HTR-8/SVneo (cell line): ENCODE measurements at regions not wholly inside any gene's neighbourhood (a gene's known extent, or its start where the extent isn't known, plus 50 kb on each side); places are given as distances from the start of the nearest gene placed in this dataset.

Source experiments
- DNase-seq: peaks from one replicate; pipeline ENCODE4 v3.0.0; 2011; ENCODE audit warnings: low spot score, mixed read lengths; ENCODE audit not compliant: insufficient read length
- FAIRE-seq: peaks from 2 replicates; lab custom pipeline; 2011; peaks lifted over from hg19 to GRCh38; lab: Jason Lieb, UNC

DNA sequence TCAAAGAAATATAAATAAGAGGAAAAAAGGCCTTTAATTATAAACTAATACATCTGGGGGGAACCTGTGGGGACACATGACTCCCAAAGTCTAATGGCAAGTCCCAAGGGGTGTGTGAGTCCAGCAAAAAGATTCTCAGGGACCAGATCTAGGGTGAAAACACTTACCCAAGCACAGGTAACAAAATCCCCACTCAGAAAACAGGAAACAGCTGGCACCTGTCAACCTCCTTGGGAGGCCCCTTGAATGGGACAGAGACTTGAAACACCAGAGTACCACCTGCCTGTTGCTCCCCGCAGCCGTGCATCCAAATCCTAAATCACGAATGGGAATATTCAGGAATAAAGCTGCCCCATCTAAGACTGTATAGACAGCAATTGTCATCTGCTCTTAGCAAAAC, 461.2 kb upstream of the CDH5 start:
- DNase-seq (no peak), FAIRE-seq (no peak)

DNA sequence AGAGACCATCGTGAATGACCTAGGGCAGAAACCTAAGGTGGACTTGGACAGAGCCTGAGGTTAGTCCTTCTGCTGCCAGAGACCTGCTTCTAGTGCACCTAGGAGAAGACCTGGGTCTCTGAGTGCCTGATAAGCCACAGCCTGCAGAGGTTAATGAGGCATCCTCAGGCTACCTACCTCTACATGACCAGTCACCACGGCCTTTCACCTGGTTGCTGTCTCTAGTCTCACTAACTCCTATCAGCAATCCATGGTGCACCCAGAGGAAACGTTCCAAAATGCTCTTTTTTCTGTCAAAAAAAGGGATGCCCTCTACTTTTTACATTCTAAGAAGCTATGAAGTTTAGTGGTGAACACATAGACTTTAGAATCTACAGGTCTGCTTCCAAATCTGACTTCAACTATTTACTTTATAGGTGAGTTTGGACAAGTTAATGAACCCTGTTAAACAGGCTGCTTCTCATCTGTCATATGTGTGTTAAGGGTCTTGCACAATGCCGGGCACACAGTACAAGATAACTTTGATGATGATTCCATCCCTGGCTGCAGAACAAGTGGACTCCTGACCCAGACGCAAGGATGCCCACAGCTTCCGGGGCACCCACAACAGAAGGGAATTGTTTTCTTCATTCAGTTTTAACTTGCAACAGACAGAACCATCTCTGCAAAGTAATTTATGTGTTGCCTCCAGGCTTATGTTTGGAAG, 469.9 kb upstream of the CDH5 start:
- FAIRE-seq (no peak), DNase-seq (no peak)

DNA sequence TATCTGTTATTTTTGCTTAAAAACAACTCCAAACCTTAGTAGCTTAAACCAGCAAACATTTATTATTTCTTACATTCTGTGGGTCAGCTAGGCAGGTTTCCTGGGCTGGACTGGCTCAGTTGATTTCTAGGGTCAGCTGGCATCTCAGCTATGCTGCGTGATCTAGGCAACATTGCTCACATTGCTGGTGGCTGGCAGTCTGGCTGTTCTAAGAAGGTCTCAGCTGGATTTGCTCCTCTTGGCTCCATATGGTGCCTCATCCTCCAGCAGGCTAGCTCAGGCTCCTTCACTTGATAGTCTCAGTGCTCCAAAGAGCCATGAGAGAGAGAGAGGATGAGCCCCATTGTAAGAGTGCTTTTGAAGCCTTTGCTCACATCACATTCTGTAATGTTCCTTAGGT, 470.6 kb upstream of the CDH5 start:
- FAIRE-seq (no peak), DNase-seq (no peak)

DNA sequence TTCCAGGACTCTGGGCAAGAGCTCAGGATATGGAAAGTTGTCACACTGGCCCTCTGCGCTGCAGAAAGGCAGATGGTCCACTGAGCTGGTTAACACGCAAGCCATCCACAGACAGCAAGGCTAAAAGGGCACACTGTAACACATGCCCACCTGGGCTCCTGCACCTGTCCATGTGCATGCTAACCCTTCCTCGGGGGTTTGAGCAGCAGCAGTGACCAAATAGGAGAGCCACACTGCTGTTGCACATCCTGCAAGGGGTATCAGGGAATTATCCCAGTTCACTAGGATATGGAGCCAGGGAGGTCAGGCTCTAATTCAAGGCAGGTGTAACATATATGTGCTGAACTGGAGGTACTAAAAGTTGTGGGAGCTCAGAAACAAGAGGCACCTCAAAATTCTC, 471.0 kb upstream of the CDH5 start:
- FAIRE-seq (no peak), DNase-seq (no peak)

DNA sequence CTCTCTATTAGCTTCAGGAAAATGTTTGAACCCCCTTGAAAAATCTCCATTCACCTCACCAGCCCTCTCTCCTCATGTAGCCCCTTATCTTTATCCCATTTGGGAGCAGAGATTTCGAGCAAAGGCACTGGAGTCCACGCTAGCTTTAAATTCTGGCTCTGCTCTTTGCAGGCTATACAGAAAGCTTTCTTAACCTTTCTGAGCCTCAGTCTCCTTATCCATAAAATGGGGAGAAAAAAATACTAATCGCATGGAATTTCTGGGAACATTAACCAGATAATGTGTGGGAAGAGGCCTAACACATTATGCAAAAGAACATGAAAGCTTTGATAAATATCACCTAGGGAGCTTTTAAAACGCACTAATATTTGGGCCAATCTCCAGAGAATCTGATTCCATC, 476.3 kb upstream of the CDH5 start:
- no peak for DNase-seq
- no peak for FAIRE-seq

DNA sequence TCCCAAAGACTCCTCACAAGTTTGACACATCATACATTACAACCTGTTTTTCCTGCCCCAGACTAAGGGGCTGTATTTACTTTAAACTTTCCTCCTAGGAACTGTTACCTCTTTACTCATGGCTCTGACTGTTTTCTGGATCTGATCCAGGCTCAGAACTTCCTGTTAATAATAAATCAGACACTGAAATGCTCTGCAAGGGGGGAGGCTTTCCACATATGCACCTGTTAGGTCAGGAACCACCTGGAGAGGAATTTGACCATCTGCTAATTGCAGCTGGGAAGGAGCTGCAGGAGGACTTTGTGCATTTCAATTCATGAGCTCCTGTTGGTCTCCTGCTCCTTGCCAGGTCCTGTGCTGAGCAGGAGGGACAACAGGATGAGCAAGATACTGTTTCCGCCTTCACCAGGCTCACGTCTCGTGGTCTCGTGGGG, 476.9 kb upstream of the CDH5 start:
- DNase-seq (no peak), FAIRE-seq (no peak)

DNA sequence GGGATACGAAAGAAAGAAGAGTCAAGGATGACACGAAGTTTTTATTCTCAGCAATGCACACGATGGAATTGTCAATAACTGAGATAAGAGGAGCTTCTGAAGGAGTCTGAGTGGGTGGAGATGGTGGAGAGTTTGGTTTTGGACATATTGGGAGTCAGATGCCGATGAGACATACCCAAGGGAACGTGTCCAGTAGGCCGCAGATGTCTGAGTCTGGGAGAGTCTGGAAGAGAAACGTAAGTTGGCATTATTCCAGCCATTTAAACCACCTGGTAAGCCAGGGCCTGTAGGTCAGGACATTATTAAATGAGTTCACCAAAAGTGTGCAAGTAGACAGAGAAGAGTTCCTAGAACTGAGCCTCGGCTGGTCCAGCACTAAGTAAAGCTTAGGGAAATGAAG, 478.3 kb upstream of the CDH5 start:
- FAIRE-seq (no peak), DNase-seq (no peak)

DNA sequence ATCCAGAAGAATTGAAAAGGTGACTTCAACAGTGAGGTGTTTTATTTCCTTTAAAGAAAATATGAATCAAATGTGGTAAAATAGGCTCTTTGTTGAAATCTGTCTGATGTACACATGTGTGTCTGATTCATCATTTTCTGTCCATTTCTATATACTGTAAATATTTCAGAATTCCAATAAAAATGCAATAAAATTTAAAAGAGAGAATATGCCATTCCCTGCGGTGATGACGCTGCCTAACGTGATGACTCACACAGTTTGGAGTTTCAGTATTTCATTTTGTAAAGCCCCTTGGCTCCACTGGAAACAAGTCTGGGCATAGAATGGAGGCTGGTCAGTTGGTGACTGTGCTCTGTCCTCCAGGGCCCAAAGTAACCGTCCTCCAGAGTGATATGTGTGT, 482.5 kb upstream of the CDH5 start:
- peak; percentile 42 for DNase-seq
- peak; percentile 59 for FAIRE-seq

DNA sequence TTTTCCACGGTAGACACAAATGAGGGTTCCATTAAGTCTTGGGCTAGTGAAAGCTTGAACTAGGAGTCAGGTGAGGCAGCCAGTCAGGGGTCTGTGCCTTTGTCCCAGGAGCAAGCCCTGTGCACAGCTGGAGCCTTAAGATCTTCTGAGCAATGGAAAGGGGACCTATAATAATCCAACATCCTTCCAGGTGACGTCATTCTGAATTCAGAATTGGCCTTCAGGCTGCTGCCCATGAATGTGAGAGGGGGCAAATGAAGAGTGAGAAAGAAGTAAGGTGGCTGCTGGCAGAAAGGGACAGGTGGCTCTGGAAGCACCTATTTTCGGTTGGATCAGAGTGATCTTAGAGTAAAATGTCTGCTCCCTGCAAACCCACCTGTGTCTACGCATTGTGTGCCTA, 488.1 kb upstream of the CDH5 start:
- FAIRE-seq: no peak

DNA sequence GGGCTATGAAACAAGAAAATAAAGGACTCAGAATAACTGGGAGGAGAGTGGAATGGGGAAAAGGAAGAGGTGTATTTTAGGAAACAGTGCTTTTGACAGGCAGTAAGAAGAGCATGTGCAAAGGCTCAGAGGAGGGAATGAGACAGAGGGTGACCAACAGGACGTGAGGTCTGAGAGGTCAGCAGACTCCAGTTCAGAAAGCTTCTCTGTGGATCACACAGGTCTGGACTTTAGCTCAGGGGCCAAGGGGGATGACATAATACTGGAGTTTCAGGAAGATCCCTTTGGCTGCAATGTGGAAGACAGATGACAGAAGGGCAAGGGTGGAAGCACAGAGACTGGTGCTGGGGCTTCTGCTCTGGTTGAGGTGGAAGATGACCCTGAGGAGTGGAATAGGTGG, 489.9 kb upstream of the CDH5 start:
- DNase-seq: no peak
- FAIRE-seq: no peak

More for the DNA sequence above, 488.1 kb upstream of the CDH5 start:
- DNase-seq: no peak

DNA sequence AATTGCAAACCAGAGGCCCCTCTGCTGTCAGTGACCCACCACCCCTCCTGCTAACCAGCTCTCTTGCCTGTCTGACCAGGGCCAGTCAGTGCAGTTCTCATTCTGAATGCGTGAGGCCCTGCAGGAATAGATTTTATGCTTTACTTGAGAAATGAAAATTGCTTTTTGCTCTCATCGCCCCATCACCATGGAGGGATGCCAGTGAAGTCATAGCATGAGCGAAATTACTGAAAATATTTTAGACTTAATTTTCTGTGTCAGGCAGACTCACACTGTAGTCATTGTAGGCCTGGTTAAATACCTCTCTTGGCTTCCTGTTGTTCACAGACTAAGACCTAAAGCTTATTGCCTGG, 490.5 kb upstream of the CDH5 start:
- DNase-seq (no peak), FAIRE-seq (no peak)

DNA sequence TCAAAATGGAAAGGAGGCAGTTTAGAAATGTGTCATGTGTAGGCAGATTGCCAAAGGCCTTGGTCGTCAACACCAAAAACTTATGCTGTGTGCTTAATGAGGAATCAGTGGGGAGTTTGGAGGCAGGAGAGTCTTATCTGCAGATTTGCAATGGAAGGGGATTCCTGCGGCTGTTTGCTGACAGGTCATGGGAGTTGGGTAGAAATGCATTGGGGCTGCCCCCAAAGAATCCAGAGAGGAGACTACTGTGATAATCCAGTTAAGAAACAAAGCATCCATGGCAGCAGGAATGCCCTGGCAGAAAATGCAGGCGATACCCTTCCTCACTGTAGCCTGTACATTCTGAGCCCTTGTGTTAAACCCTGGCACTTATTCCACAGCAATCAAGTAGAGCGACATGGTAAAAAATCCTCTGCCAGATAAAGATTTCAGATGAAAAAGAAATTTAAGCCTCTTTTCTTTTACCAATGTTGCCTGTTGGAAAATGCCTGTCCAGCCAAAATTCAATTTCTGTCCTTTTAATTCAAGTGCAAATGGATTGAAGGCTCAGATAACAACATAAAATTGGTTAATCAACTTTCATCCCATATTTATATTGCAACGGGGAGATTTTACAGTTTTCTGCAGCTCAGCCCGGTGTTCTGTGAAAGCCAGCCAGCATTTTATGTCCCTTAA, 491.0 kb upstream of the CDH5 start:
- no peak for FAIRE-seq
- no peak for DNase-seq

DNA sequence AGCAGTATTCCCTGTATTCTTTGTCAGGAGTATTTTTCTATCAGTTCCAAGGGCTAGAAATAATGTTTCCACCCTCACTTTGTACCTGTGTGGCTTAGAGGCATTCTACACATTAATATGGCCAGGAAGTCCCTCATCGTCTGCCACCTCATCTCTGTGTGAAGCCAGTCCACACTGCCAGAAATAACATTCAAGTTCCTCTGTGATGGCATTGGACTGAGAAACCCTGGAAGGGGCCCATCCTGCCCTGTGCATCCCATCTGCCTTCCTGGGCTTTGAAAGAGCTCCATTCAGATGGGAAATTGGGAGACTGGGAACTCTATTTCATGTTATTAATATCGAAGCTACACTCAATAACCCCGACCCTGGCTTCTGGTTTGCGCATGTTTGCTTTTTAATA, 497.2 kb upstream of the CDH5 start:
- no peak for DNase-seq
- FAIRE-seq: no peak

DNA sequence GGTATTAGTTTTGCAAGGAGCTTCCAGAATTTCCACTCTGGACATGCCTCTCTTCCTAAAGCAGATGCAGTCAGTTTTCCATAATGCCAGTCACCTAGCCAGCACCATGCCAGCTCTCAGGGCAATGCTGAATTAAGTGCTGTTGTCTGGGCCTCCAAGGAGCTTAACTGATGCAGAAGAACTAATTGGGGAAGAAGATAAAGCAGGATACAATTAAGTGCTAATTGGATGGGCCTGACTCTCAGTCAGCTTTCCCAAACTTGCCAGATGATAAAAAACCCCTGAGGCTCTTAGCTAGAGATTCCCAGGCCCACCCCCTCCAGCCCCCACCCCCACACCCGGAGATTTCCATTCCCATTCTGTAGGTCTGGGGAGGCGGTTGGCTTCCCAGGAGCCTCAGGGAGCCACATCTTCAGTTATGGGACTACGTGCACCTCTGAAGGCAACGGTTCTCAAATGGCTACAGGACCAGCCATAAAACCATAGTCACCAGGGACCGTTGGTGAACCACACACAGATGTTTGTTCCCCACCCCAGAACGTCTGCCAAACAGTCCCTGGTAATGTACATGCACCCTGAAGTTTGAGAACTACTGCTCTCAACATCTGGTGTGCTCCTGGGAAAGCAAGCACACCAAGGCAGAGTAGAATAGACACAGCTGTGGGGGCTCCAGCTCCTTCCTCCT, 499.1 kb upstream of the CDH5 start:
- FAIRE-seq (no peak), DNase-seq (no peak)

DNA sequence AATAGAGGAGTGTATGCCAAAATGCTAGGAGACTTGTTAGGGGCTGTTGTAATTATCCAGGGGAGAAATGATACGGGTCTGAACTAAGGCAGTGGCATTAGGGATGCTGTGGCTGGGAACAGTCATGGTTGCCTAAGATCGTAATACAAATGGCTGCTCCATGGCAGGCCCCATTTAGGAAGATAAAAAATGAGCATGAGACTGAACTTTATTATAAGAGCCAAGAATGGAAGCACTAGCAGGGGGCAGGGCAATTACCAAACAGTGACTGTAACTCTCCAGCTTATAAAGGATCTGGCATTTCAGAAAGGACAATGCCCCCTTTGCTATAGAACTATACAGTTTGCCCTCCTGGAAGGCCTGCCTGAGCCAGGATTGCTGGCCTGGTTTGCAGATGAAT, 503.3 kb upstream of the CDH5 start:
- DNase-seq (no peak), FAIRE-seq (no peak)

DNA sequence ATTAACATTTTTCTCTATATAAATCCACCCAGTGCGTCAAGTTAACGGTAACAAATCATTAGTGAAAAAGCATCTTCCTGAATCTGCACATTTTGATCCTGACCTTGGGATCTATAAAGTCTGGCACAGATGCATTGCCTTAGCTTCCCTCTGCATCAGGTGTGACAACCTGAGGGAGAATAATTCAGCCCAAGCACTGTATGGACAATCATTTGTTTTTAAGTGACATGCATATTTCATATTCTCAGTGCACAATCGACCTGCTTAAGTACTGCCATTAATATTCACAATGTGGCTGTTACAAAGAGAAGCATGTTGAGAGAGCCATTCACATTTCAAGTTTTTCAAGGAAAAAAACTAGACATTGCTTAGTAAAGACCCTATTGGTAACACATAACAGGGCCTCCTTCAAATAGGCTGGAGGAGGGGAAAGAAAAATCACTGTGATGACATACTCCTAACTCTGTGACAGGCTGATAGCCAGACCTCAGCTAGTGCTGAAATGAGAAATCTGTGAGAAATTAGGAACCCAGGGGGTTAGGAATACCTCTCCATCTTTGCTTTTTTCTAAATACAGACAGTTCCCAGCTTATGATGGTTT, 505.3 kb upstream of the CDH5 start:
- FAIRE-seq (no peak), DNase-seq (no peak)

DNA sequence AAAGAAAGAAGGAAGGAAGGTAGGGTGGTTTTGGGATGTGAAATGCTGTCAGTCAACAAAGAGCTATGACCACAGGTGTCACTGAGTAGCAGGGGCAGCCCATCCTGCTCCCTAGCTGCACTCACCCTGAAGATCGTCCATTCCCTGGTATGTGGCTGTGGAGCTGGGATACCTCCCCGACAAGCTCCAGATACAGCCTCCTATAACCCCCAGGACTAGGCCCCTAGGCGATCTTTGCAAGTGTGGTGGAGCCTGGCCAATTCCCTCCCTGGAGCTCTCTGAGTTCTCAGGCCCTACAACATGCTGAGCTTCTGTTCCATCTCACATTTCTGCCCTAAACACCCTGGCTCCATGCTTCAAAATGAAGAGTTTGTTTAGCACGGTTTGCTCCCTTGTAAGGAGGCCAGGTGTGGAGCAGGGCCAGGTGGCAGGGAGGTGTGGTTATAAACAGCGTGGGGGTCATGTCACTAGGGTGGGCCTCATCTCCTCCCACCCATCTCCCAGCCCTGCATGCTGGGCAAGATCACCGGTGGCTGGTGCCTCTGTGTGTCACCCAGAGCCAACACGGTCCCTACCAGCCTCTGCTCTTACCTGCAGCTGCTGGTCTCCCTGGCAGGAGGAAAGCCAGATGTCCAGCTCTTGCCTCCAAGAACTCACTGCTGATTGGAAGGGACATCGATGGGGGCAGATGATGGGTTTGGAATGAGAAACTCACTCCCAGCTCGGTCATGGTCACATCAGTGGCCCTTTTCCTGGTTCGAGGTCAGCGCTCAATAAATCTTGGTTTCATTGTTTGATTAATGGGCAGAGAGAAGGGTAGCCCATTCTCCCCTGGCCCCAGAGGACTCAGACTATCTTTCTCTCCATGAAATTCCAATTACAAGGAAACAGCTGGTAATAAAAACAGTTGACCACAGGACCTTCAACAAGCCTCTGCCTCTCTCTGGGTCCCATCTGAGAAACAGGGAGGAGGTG, 511.0 kb upstream of the CDH5 start:
- FAIRE-seq (no peak), DNase-seq (no peak)

DNA sequence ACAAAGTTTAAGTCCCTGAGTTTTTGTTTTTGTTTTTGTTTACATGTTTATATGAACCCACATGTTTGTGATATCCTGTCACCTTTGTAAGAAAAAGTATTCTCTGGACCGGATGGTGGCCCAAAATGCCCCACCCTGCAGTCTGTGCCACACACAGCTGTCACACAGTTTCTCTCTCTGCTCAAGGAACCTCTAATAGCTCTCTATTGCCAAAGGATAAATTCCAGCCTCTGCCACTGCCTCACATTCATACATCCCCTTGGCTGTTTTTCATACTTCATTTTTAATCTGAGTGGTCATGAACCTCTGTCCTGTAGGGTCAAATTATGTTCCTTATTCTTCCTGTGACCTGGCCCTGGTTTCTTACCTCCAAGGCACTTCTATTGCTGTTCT, 520.3 kb upstream of the CDH5 start:
- FAIRE-seq: no peak

DNA sequence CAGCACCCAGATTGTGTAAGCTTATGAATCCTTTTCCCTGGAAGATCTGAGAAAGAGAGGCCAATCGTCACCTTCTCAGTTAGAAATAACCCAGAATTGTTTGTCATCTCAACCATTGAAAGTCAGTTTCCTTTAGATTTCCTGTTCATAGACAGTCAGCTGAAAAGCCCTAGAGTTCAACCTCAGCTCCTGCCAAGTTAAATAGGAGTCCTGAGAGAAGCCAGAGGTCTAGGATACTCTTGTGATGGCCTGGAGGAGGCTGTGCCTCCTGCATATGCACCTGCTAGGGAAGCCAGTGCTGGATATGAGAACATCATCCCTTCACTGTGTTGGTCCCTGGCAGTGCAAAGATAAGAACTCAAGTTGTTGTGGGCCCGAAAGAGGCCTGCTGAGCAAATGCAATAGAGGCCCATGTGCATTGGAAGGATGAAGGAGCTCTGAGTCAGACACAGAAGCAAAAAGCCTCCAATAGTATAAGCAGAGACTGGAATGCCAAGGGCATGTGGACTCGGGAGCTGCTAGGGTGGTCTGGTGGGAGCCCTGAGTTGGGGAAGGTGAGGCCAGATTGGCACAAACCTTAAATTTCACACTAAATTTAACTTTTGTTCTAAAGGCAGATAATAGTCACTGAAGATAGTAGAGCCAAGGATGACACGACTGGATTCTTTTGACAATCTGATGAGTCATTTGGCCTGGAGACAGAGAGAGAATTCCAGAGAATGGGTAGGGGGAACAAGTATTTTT, 520.9 kb upstream of the CDH5 start:
- DNase-seq (no peak), FAIRE-seq (no peak)

More for the DNA sequence above, 520.3 kb upstream of the CDH5 start:
- DNase-seq: no peak
